ENCODE measurements at regions not wholly inside any gene's neighbourhood (a gene's known extent, or its start where the extent isn't known, plus 50 kb on each side); places are given as distances from the start of the nearest gene placed in this dataset.

DNA sequence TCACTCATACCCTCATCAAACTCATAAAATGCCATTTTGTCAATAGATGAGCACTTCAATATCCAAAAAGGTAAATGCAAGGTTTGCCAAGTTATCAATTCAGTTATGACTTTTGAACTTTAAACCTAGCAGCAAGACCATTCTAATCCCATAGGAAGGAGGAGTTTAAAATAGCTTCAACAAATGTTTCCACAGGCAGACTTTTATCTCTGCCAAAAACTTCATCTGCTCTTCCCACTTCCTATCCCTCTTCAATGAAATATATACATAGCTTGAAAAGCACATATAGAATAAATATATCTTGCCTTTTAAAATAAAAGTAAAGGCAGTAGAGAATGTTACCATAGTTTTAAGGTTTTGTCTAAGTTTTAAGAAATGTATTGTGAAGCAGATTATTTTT is 1749.1 kb upstream of the SEL1L start:
- intact Hi-C loops (cut with micrococcal nuclease; ENCODE audit: unreplicated experiment) (no loop called here), in situ Hi-C loops (cut with HindIII; ENCODE audit: low pct_unique_long_range_greater_than_20kb, low sequenced_read_pairs) (no loop called here)
- no peaks in the 10 kb centered on the region for H3K27me3 ChIP-seq (ENCODE audit: control insufficient read depth, insufficient read depth, low read length)
- TF ChIP-seq POLR2AphosphoS5 (IDR thresholded peaks at IDR 0.05; ENCODE audit: low read depth, low read length): no peak
- no peak for TF ChIP-seq TCF7L2 (IDR thresholded peaks at IDR 0.05; ENCODE audit: low read depth, low read length)
- TF ChIP-seq, protein P1, sequence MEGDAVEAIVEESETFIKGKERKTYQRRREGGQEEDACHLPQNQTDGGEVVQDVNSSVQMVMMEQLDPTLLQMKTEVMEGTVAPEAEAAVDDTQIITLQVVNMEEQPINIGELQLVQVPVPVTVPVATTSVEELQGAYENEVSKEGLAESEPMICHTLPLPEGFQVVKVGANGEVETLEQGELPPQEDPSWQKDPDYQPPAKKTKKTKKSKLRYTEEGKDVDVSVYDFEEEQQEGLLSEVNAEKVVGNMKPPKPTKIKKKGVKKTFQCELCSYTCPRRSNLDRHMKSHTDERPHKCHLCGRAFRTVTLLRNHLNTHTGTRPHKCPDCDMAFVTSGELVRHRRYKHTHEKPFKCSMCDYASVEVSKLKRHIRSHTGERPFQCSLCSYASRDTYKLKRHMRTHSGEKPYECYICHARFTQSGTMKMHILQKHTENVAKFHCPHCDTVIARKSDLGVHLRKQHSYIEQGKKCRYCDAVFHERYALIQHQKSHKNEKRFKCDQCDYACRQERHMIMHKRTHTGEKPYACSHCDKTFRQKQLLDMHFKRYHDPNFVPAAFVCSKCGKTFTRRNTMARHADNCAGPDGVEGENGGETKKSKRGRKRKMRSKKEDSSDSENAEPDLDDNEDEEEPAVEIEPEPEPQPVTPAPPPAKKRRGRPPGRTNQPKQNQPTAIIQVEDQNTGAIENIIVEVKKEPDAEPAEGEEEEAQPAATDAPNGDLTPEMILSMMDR (IDR thresholded peaks at IDR 0.05): no peak
- TF ChIP-seq, protein P2, sequence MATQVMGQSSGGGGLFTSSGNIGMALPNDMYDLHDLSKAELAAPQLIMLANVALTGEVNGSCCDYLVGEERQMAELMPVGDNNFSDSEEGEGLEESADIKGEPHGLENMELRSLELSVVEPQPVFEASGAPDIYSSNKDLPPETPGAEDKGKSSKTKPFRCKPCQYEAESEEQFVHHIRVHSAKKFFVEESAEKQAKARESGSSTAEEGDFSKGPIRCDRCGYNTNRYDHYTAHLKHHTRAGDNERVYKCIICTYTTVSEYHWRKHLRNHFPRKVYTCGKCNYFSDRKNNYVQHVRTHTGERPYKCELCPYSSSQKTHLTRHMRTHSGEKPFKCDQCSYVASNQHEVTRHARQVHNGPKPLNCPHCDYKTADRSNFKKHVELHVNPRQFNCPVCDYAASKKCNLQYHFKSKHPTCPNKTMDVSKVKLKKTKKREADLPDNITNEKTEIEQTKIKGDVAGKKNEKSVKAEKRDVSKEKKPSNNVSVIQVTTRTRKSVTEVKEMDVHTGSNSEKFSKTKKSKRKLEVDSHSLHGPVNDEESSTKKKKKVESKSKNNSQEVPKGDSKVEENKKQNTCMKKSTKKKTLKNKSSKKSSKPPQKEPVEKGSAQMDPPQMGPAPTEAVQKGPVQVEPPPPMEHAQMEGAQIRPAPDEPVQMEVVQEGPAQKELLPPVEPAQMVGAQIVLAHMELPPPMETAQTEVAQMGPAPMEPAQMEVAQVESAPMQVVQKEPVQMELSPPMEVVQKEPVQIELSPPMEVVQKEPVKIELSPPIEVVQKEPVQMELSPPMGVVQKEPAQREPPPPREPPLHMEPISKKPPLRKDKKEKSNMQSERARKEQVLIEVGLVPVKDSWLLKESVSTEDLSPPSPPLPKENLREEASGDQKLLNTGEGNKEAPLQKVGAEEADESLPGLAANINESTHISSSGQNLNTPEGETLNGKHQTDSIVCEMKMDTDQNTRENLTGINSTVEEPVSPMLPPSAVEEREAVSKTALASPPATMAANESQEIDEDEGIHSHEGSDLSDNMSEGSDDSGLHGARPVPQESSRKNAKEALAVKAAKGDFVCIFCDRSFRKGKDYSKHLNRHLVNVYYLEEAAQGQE (IDR thresholded peaks at IDR 0.05; ENCODE audit: insufficient read depth in 1 of 2, low read depth in 2 of 2, low read length in 1 of 2): no peak
- TF ChIP-seq SIN3A (IDR thresholded peaks at IDR 0.05; ENCODE audit: borderline replicate concordance, insufficient read depth, low read depth, low read length): no peak
- ChIA-PET CTCF (no interaction called here), POLR2A (no interaction called here)
- BruUV-seq (replicated peaks): no TSS peak
- no peak overlapping the region for H3K4me3 ChIP-seq (ENCODE audit: low read depth in 2 of 2, low read length in 2 of 2)
- H3K9me3 ChIP-seq (ENCODE audit: control insufficient read depth, insufficient read depth, low read depth, low read length): no peaks in the 10 kb centered on the region
- DNase-seq (ENCODE audit: low read depth, low spot score): no peak
- ATAC-seq: no peak
- no peak overlapping the region for H3K27ac ChIP-seq (ENCODE audit: low read length)
- H3K36me3 ChIP-seq (ENCODE audit: control insufficient read depth, insufficient read depth, low read length): no peaks in the 10 kb centered on the region
- no peaks in the 10 kb centered on the region for H3K4me1 ChIP-seq (ENCODE audit: control insufficient read depth, insufficient read depth, low read length)

DNA sequence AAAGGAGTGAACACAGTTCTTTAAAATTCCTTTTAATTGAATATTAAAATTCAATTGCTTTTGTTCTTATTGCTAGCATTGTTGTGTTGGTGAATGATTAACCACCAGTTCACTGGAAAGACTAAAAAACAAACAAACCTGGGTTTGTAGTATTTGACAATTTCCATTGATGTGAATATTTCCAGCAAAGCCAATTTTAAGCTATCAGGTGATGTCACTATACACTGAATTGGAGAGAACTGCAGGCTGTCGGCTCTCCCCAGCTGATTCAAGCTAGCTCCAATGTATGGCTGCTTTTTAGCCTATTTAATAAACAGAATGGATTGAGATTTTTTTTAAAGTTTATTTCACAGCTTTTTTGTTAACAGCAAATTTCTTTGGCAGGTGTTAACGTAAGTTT is 1753.6 kb upstream of the SEL1L start:
- in situ Hi-C loops (cut with HindIII; ENCODE audit: low pct_unique_long_range_greater_than_20kb, low sequenced_read_pairs) (no loop called here), intact Hi-C loops (cut with micrococcal nuclease; ENCODE audit: unreplicated experiment) (no loop called here)
- ATAC-seq (no peak), DNase-seq (ENCODE audit: low read depth, low spot score) (no peak)
- no peaks in the 10 kb centered on the region for H3K9me3 ChIP-seq (ENCODE audit: control insufficient read depth, insufficient read depth, low read depth, low read length)
- H3K27ac ChIP-seq (ENCODE audit: low read length): no peak overlapping the region
- H3K4me1 ChIP-seq (ENCODE audit: control insufficient read depth, insufficient read depth, low read length): no peaks in the 10 kb centered on the region
- ChIA-PET CTCF (no interaction called here), POLR2A (no interaction called here)
- no TSS peak for BruUV-seq (replicated peaks)
- H3K36me3 ChIP-seq (ENCODE audit: control insufficient read depth, insufficient read depth, low read length): no peaks in the 10 kb centered on the region
- no peak overlapping the region for H3K4me3 ChIP-seq (ENCODE audit: low read depth in 2 of 2, low read length in 2 of 2)
- no peak for TF ChIP-seq SIN3A (IDR thresholded peaks at IDR 0.05; ENCODE audit: borderline replicate concordance, insufficient read depth, low read depth, low read length)
- no peak for TF ChIP-seq TCF7L2 (IDR thresholded peaks at IDR 0.05; ENCODE audit: low read depth, low read length)
- TF ChIP-seq, protein P1 (IDR thresholded peaks at IDR 0.05): no peak
- H3K27me3 ChIP-seq (ENCODE audit: control insufficient read depth, insufficient read depth, low read length): no peaks in the 10 kb centered on the region

GRCh38 chr14:83289390-83289789 is 1755.7 kb upstream of the SEL1L start:
- in situ Hi-C loops (cut with HindIII; ENCODE audit: low pct_unique_long_range_greater_than_20kb, low sequenced_read_pairs): no loop called here
- Histone ChIP-seq H3K36me3 (ENCODE audit: control insufficient read depth, insufficient read depth, low read length) (no peaks in the 10 kb centered on the region), H3K4me3 (ENCODE audit: low read depth in 2 of 2, low read length in 2 of 2) (no peak overlapping the region), H3K4me1 (ENCODE audit: control insufficient read depth, insufficient read depth, low read length) (no peaks in the 10 kb centered on the region), H3K27ac (ENCODE audit: low read length) (no peak overlapping the region), H3K27me3 (ENCODE audit: control insufficient read depth, insufficient read depth, low read length) (no peaks in the 10 kb centered on the region), H3K9me3 (ENCODE audit: control insufficient read depth, insufficient read depth, low read depth, low read length) (no peaks in the 10 kb centered on the region)
- no peak for TF ChIP-seq POLR2AphosphoS5 (IDR thresholded peaks at IDR 0.05; ENCODE audit: low read depth, low read length)
- TF ChIP-seq, protein P2 (IDR thresholded peaks at IDR 0.05; ENCODE audit: insufficient read depth in 1 of 2, low read depth in 2 of 2, low read length in 1 of 2): no peak
- TF ChIP-seq SIN3A (IDR thresholded peaks at IDR 0.05; ENCODE audit: borderline replicate concordance, insufficient read depth, low read depth, low read length): no peak
- TF ChIP-seq TCF7L2 (IDR thresholded peaks at IDR 0.05; ENCODE audit: low read depth, low read length): no peak
- BruUV-seq (replicated peaks): no TSS peak
- no peak for DNase-seq (ENCODE audit: low read depth, low spot score)
- ATAC-seq: no peak
- POLR2A ChIA-PET: no interaction called here
- CTCF ChIA-PET: no interaction called here
- intact Hi-C loops (cut with micrococcal nuclease; ENCODE audit: unreplicated experiment): no loop called here
